DOHH2 (cell line): ENCODE measurements at regions not wholly inside any gene's neighbourhood (a gene's known extent, or its start where the extent isn't known, plus 50 kb on each side); places are given as distances from the start of the nearest gene placed in this dataset.

Source experiments
- H3F3A ChIP-seq: fragments of 200-600 bp; sonication (generic), shearing (Covaris generic); 2 replicates; pipeline ENCODE4 v1.6.0; 2016; ENCODE audit warnings: antibody characterized with exemption, mild to moderate bottlenecking; ENCODE audit not compliant: control insufficient read depth, insufficient read depth
- H3K27ac ChIP-seq: fragments of 200-600 bp; sonication (generic); 2 replicates; pipeline ENCODE4 v1.5.1; 2014; ENCODE audit warnings: low read depth, mild to moderate bottlenecking, low read length, moderate library complexity
- H3K27me3 ChIP-seq: fragments of 200-600 bp; sonication (generic); 2 replicates; pipeline ENCODE4 v1.6.1; 2014; ENCODE audit warnings: mild to moderate bottlenecking, low read length, mixed read lengths; ENCODE audit not compliant: control insufficient read depth
- H3K36me3 ChIP-seq: fragments of 200-600 bp; sonication (generic); 2 replicates; pipeline ENCODE4 v1.6.1; 2014; ENCODE audit warnings: mild to moderate bottlenecking, low read length, moderate library complexity, mixed read lengths; ENCODE audit not compliant: control insufficient read depth
- H3K4me1 ChIP-seq: fragments of 200-600 bp; sonication (generic); 2 replicates; pipeline ENCODE4 v1.6.1; 2014; ENCODE audit warnings: mild to moderate bottlenecking, low read length, mixed read lengths; ENCODE audit not compliant: control insufficient read depth
- H3K4me2 ChIP-seq: fragments of 200-600 bp; sonication (generic); 2 replicates; pipeline ENCODE4 v1.6.0; 2014; ENCODE audit warnings: mild to moderate bottlenecking, low read length, moderate library complexity
- H3K4me3 ChIP-seq: fragments of 200-600 bp; sonication (generic); 2 replicates; pipeline ENCODE4 v1.5.1; 2014; ENCODE audit warnings: mild to moderate bottlenecking, low read length, mixed read lengths
- H3K79me2 ChIP-seq: fragments of 200-600 bp; sonication (generic); 2 replicates; pipeline ENCODE4 v1.6.1; 2014; ENCODE audit warnings: mild to moderate bottlenecking, low read length, mixed read lengths; ENCODE audit not compliant: control insufficient read depth
- H3K9me2 ChIP-seq: fragments of 200-600 bp; sonication (generic); replicated peaks from 2 replicates; pipeline ENCODE4 v1.6.1; 2014; ENCODE audit warnings: mild to moderate bottlenecking, low read length, mixed read lengths; ENCODE audit not compliant: control insufficient read depth
- H3K9me3 ChIP-seq: fragments of 200-600 bp; sonication (generic); 2 replicates; pipeline ENCODE4 v1.6.1; 2014; ENCODE audit warnings: antibody characterized with exemption, low read length, mixed read lengths; ENCODE audit not compliant: control insufficient read depth, insufficient read depth
- H4K20me1 ChIP-seq: fragments of 200-600 bp; sonication (generic); 2 replicates; pipeline ENCODE4 v1.6.0; 2014; ENCODE audit warnings: low read depth, mild to moderate bottlenecking, antibody characterized with exemption, low read length, moderate library complexity; ENCODE audit not compliant: control insufficient read depth, insufficient read depth
- EZH2phosphoT487 ChIP-seq: fragments of 200-600 bp; sonication (generic); IDR thresholded peaks from 2 replicates; pipeline ENCODE4 v1.6.1; 2017; ENCODE audit warnings: borderline replicate concordance, mild to moderate bottlenecking, antibody characterized with exemption, low read length, moderate library complexity, mixed read lengths
- TF ChIP-seq, protein P1 (sequence below): fragments of 200-600 bp; sonication (generic); IDR thresholded peaks from one replicate; pipeline ENCODE4 v1.5.1; 2014; ENCODE audit warnings: antibody characterized with exemption, mild to moderate bottlenecking, low read depth, low read length; ENCODE audit not compliant: poor library complexity, severe bottlenecking

DNA sequence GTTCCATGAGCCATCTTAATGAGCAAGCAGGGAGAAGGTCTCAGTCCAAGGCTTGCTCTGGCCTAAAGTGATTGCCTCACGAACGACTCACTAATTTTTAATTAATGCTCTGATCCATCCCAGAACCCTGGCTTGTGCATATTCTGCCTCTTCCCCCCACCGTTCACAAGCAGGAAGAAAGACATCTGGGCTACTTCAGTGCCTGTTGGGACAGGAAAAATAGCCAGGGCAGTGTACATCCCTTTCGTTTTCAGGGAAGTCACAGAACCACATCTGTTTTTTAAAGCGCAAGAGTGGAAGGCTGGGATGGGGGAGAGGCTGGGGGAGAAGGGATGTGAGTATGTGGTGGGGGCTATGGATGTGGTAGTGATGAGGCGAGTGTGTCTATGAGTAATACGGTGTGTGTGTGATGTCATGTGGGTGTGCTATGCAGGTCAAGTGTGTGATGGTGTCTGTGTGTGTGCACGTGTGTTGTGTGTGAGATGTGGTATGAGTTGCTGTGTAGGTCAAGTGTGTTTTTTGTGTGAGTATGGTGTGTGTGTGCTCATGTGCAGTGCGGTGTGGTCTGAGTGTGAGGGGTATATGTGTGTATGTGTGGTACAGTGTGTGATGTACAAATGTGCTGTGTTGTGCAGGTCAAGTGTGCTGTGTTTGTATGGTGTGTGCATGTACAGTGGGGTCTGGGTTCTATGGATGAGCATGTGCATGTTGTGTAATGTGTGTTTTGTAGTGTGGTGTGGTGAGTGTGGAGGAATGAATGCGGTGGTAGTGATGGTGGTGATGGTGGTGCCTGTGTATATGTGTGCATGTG is 64.9 kb upstream of the SYT6 start:
- H3K79me2 ChIP-seq = no peaks in the 10 kb centered on the region
- no peak overlapping the region for H3K4me3 ChIP-seq
- H3K27me3 ChIP-seq = peaks cover 3% of the 10 kb centered on the region
- H3K4me2 ChIP-seq = no peak overlapping the region
- H3K36me3 ChIP-seq = no peaks in the 10 kb centered on the region
- H3F3A ChIP-seq = no peaks in the 10 kb centered on the region
- H3K4me1 ChIP-seq = no peaks in the 10 kb centered on the region
- H3K9me2 ChIP-seq = no peaks in the 10 kb centered on the region
- H3K9me3 ChIP-seq = no peaks in the 10 kb centered on the region
- H4K20me1 ChIP-seq = no peaks in the 10 kb centered on the region
- TF ChIP-seq EZH2phosphoT487 = no peak
- TF ChIP-seq, protein P1, sequence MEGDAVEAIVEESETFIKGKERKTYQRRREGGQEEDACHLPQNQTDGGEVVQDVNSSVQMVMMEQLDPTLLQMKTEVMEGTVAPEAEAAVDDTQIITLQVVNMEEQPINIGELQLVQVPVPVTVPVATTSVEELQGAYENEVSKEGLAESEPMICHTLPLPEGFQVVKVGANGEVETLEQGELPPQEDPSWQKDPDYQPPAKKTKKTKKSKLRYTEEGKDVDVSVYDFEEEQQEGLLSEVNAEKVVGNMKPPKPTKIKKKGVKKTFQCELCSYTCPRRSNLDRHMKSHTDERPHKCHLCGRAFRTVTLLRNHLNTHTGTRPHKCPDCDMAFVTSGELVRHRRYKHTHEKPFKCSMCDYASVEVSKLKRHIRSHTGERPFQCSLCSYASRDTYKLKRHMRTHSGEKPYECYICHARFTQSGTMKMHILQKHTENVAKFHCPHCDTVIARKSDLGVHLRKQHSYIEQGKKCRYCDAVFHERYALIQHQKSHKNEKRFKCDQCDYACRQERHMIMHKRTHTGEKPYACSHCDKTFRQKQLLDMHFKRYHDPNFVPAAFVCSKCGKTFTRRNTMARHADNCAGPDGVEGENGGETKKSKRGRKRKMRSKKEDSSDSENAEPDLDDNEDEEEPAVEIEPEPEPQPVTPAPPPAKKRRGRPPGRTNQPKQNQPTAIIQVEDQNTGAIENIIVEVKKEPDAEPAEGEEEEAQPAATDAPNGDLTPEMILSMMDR = no peak
- no peak overlapping the region for H3K27ac ChIP-seq

DNA sequence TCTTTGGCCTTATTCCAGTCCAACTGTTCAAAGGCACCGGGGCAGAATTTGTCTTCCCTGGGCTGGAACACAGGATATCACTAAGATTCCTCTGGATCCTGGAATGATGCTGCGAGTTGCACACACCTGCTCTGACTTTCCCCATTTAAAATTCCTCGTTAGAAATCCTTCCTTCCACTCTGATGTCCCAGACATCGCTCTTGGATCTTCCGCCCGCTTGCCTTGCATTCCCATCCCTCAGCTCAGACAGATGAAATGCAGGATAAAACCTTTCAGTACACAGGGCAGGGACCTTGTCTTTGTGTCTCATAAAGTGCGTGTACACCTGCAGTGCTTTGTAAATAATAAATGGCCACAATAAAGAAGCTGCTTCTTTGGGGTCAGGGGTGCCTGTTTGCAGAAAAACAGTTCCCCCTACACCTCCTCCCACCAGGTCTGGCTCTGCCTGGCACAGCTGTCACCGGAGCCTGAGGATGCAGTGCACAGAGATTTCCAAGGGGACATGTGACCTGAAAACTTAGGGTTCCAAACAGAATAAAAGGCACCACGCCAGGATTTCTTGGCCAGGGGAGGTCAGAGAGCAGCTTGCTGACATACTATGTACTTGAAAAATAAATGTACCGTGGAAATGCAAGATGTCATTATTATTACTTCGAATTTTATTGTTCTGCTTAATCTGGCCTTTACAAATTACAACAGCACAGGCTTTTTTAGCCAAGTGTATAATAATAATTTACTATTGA is 62.9 kb upstream of the SYT6 start:
- H4K20me1 ChIP-seq = no peaks in the 10 kb centered on the region
- H3K9me3 ChIP-seq = no peaks in the 10 kb centered on the region
- H3K27me3 ChIP-seq = peaks cover 4% of the 10 kb centered on the region
- TF ChIP-seq, protein P1 = no peak
- TF ChIP-seq EZH2phosphoT487 = no peak
- no peaks in the 10 kb centered on the region for H3F3A ChIP-seq
- H3K27ac ChIP-seq = no peak overlapping the region
- no peaks in the 10 kb centered on the region for H3K36me3 ChIP-seq
- no peaks in the 10 kb centered on the region for H3K9me2 ChIP-seq
- H3K4me1 ChIP-seq = no peaks in the 10 kb centered on the region
- H3K4me2 ChIP-seq = no peak overlapping the region
- no peak overlapping the region for H3K4me3 ChIP-seq
- H3K79me2 ChIP-seq = no peaks in the 10 kb centered on the region

DNA sequence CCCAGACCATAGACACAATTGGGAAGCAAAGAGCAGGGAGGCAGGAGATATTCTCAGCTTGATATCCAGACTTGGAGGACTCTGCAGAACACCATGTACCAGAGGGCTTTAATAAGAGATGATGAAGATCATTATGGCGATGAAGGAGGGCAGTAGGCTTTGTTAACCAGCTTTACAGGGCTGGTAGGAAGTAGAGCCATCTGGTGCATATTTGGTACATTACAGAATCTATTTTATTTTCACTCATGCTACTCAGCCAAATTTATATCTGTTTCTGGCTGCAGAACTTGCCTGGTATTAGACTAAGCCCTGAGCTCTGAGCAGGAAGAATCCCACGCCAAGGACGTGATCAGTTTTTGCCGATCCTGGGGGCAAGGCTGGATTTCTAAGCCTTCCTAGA is 61.8 kb upstream of the SYT6 start:
- H3K27ac ChIP-seq = no peak overlapping the region
- no peaks in the 10 kb centered on the region for H3K36me3 ChIP-seq
- H3K4me1 ChIP-seq = no peaks in the 10 kb centered on the region
- H3K79me2 ChIP-seq = no peaks in the 10 kb centered on the region
- H3K27me3 ChIP-seq = peaks cover 6% of the 10 kb centered on the region
- no peaks in the 10 kb centered on the region for H3K9me2 ChIP-seq
- TF ChIP-seq EZH2phosphoT487 = no peak
- TF ChIP-seq, protein P1 = no peak
- H3F3A ChIP-seq = no peaks in the 10 kb centered on the region
- no peaks in the 10 kb centered on the region for H3K9me3 ChIP-seq
- no peaks in the 10 kb centered on the region for H4K20me1 ChIP-seq
- H3K4me3 ChIP-seq = no peak overlapping the region
- H3K4me2 ChIP-seq = no peak overlapping the region
